ENCODE measurements at regions not wholly inside any gene's neighbourhood (a gene's known extent, or its start where the extent isn't known, plus 50 kb on each side); places are given as distances from the start of the nearest gene placed in this dataset.

DNA sequence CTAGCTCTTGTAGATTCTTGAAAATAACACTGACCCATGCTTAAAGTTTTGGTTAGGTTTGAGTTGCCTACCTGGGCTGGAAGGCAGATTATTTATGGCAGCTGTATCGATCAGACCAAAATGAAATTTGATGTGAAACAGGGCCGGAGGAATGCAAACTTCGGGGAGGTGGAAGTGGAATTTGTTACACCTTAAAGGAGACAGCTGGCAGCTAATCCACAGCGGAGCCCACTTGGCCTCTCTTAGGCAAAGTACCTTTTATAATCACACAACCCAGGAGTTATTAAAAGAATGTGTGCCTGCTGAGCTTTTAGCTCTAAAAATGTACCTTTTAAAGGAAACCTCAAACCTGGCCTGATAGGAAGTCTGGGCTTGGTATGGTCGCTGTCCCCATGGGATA, 250.9 kb upstream of the TPM1 start:
- Mint-ChIP-seq H3K9me3 (ENCODE audit: low read depth) (no peaks in the 10 kb centered on the region), H3K27ac (no peak overlapping the region), H3K36me3 (no peaks in the 10 kb centered on the region), H3K4me3 (no peak overlapping the region), H3K27me3 (no peaks in the 10 kb centered on the region), H3K4me1 (ENCODE audit: low read depth) (no peaks in the 10 kb centered on the region)

DNA sequence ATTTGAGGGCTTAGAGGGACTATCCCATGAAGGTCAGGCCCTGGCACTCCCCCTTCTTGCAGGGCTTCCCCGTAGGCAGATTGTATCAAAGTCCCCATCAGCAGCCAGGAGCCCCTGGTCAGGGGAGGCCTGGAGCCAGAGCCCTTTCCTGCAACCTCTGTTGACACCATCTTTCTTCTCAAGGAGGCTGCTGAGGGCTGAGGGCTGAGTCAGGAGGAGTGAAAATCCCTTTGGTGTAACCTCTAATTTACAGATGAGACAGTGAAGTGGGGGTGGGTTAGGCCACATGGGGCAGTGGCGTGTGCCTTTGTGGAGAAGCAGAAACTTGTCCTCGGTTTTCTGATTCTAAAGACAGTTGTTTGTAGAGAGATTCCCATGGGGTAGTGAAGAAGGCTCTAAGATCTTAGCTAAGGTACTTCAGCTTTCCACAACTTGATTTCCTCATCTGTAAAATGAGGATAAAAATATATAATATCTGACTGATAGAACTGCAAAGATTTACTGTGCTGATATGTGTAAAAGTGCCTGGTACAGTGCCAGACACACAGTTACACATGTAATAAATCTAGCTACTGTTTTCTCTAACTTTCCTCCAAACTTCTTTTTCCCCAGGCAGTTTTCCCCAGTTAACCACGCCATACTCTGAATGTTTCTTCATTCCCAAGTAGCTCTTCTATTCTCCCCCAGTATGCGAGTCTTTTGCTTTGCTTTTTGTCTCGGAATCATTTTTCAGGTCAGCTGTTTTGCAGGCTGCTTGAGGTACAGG, 249.4 kb upstream of the TPM1 start:
- Mint-ChIP-seq H3K4me3 (no peak overlapping the region), H3K36me3 (no peaks in the 10 kb centered on the region), H3K9me3 (ENCODE audit: low read depth) (no peaks in the 10 kb centered on the region), H3K4me1 (ENCODE audit: low read depth) (no peaks in the 10 kb centered on the region), H3K27ac (no peak overlapping the region), H3K27me3 (no peaks in the 10 kb centered on the region)

DNA sequence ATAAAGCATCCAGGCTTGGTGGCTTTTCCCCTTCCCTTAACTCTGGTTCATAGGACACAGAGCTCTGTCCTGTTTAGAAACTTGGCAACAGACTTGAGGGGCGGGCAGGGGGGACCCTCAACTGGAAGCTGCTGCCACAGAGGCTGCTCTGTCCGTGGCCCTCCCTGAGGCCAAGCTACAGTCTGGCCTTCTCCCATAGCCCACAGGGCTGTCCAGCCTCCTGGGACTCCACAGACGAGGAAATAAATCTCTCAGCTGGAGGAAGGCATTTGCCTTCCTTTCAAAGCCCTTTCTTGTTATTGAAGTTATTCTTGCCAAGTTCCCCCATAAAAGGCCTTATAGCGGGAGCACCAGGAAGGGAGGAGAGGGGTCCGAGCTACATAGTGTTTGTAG, 248.8 kb upstream of the TPM1 start:
- Mint-ChIP-seq H3K4me1 (ENCODE audit: low read depth) (no peaks in the 10 kb centered on the region), H3K27ac (no peak overlapping the region), H3K9me3 (ENCODE audit: low read depth) (no peaks in the 10 kb centered on the region), H3K36me3 (no peaks in the 10 kb centered on the region), H3K27me3 (no peaks in the 10 kb centered on the region), H3K4me3 (no peak overlapping the region)

DNA sequence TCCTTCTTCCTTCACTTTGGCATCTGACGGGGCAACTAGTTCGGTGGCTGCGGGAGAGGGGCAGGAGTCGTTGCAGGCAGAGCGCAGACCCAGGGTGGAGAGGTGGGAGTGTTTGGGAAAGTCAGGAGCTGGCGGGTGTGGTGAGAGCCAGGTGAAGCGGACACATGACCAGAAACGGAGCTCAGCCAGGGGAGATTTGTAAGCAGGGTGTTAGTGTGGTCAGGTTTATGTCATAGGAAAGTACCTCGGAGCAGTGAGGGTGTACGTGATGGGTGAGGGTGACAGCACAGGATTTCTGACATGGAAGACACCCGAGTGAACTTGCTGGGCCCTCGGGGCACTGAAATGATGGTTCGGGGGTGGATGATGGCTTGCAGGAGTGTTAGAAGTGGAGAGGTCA, 247.4 kb upstream of the TPM1 start:
- Mint-ChIP-seq H3K4me1 (ENCODE audit: low read depth) (no peaks in the 10 kb centered on the region), H3K27me3 (no peaks in the 10 kb centered on the region), H3K9me3 (ENCODE audit: low read depth) (no peaks in the 10 kb centered on the region), H3K27ac (no peak overlapping the region), H3K36me3 (no peaks in the 10 kb centered on the region), H3K4me3 (no peak overlapping the region)

DNA sequence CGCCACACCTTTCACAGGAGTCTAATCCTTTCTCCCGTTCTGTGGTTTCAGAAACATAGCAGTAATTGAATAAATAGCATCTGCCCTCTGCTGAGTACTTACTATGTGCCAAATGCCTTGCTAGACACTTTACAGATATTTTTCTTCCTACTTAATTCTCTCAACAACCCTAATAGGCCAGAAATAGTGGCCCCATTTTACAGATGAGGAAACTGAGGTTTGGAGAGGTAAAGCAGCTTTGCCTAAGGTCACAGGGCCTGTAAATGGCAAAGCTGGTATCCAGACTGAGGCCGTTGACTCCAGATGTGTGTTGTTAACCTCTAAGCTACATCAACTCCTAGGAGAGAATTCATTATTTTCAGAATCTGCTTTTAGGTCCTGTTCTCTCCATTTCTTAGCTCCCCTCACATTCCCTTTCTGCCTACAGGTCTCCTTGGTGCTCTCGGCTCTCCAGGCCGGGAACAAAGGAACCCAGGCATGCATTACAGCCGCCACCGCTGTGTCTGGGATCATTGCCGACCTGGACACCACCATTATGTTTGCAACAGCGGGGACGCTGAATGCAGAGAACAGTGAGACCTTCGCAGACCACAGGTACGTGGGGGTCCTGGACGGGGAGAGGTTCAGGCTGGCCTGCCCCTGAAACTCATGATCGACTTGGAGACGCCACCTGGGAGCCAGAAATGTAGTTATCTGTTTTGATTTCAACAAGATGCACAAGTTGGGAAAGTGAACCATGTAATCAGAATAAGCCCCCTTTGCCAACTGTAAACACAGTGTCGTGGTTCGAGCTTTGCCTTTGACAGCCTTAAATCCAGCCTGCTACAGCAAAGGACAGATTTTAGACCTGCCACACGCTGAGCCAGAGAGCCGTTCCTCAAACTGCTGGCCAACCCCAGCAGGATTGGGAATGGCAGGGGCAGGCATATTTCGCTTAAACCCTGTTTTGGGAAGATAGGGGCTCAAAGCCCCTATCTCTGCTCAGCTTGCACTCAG, 246.5 kb upstream of the TPM1 start:
- Mint-ChIP-seq H3K4me3 (no peak overlapping the region), H3K4me1 (ENCODE audit: low read depth) (no peaks in the 10 kb centered on the region), H3K27ac (no peak overlapping the region), H3K9me3 (ENCODE audit: low read depth) (no peaks in the 10 kb centered on the region), H3K27me3 (no peaks in the 10 kb centered on the region), H3K36me3 (no peaks in the 10 kb centered on the region)

DNA sequence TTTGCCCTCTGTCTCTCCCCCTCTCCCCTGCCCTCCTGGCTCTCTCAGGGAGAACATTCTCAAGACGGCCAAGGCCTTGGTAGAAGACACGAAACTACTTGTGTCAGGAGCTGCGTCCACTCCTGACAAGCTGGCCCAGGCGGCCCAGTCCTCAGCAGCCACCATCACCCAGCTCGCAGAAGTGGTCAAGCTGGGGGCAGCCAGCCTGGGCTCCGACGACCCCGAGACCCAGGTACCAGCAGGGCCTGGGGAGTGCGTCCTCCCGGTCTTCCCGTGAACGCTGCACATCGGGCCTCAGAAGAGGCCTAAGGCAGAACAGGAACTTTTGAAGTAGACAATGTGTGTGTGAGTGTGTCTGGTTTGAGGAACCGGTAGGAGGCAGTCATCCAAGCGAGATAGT, 245.4 kb upstream of the TPM1 start:
- no peaks in the 10 kb centered on the region for H3K36me3 Mint-ChIP-seq
- no peaks in the 10 kb centered on the region for H3K9me3 Mint-ChIP-seq (ENCODE audit: low read depth)
- H3K4me1 Mint-ChIP-seq (ENCODE audit: low read depth), result no peaks in the 10 kb centered on the region
- no peaks in the 10 kb centered on the region for H3K27me3 Mint-ChIP-seq
- no peak overlapping the region for H3K4me3 Mint-ChIP-seq
- no peak overlapping the region for H3K27ac Mint-ChIP-seq

DNA sequence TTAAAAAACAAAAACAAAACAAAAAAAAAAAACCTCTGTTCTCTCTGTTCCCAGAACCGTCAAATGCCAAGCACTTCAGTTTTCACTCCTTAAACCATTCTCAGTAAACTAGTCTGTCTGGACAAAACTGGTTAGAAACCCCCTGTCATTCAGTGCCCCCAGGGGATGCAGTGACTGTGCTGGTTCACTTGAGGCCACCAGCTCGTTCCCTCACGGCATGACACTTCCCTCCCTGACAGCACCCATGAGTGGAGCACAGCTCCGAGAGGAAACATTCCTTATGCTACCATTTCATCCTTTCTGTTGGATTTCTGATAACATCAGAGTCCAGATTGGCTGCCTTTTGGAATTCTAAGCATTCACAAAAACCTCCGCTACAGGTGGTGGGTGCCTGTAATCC, 244.0 kb upstream of the TPM1 start:
- H3K27ac Mint-ChIP-seq, result no peak overlapping the region
- H3K27me3 Mint-ChIP-seq, result no peaks in the 10 kb centered on the region
- no peaks in the 10 kb centered on the region for H3K9me3 Mint-ChIP-seq (ENCODE audit: low read depth)
- H3K4me1 Mint-ChIP-seq (ENCODE audit: low read depth), result no peaks in the 10 kb centered on the region
- no peak overlapping the region for H3K4me3 Mint-ChIP-seq
- H3K36me3 Mint-ChIP-seq, result no peaks in the 10 kb centered on the region

DNA sequence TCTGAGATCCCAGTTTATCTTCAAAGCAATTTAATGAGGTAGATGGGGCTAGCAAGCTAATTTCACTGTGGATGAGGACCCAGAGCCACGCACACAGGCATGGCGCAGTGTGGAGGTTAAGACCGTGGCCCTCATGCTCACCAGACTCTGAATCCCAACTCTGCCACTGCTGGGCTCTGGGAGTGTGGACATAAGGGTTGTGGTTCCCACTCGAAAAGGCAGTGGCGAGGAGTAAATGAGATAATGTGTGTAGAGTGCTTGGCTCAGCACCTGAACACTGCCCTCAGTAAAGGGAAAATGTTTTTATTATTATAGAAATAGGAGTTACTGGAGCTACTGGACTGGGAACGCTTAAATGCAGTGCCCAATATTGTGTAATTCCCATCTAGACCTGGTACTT, 243.5 kb upstream of the TPM1 start:
- Mint-ChIP-seq H3K36me3 (no peaks in the 10 kb centered on the region), H3K27me3 (no peaks in the 10 kb centered on the region), H3K27ac (no peak overlapping the region), H3K4me3 (no peak overlapping the region), H3K4me1 (ENCODE audit: low read depth) (no peaks in the 10 kb centered on the region), H3K9me3 (ENCODE audit: low read depth) (no peaks in the 10 kb centered on the region)

DNA sequence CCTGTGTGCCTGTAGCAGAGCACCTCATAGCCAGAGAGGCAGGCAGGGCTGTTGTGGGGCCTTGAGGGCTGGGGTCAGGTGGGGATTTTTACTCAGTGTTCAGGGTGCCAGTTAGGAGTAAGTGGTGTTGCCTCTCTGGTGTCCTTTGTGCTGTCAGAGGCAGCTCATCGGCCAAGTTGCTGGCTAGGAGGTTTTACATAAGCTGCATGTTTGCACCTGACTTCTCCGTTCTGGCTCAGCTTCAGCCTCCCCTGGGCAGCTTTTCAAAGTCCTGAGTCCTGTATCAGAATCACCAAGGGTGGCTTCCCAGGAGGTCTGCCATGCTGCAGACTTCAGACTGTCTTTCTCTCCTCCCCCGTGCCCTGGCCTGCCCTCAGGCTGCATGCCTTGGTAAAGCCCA, 242.6 kb upstream of the TPM1 start:
- H3K4me3 Mint-ChIP-seq, result no peak overlapping the region
- no peaks in the 10 kb centered on the region for H3K27me3 Mint-ChIP-seq
- no peak overlapping the region for H3K27ac Mint-ChIP-seq
- no peaks in the 10 kb centered on the region for H3K9me3 Mint-ChIP-seq (ENCODE audit: low read depth)
- no peaks in the 10 kb centered on the region for H3K4me1 Mint-ChIP-seq (ENCODE audit: low read depth)
- H3K36me3 Mint-ChIP-seq, result no peaks in the 10 kb centered on the region

DNA sequence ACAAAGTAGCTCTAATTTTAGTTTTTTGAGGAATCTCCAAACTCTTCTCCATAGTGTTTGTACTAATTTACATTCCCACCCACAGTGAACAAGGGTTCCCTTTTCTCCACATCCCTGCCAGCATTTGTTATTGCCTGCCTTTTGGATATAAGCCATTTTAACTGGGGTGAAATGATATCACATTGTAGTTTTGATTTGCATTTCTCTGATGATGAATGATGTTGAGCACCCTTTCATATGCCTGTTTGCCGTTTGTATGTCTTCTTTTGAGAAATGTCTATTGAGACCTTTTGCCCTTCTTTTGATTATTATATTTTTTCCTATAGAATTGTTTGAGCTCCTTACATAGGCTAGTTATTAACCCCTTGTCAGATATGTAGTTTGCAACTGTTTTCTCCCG, 239.9 kb upstream of the TPM1 start:
- H3K27me3 Mint-ChIP-seq, result no peaks in the 10 kb centered on the region
- H3K27ac Mint-ChIP-seq, result no peak overlapping the region
- H3K4me1 Mint-ChIP-seq (ENCODE audit: low read depth), result no peaks in the 10 kb centered on the region
- no peaks in the 10 kb centered on the region for H3K36me3 Mint-ChIP-seq
- H3K9me3 Mint-ChIP-seq (ENCODE audit: low read depth), result no peaks in the 10 kb centered on the region
- H3K4me3 Mint-ChIP-seq, result no peak overlapping the region

DNA sequence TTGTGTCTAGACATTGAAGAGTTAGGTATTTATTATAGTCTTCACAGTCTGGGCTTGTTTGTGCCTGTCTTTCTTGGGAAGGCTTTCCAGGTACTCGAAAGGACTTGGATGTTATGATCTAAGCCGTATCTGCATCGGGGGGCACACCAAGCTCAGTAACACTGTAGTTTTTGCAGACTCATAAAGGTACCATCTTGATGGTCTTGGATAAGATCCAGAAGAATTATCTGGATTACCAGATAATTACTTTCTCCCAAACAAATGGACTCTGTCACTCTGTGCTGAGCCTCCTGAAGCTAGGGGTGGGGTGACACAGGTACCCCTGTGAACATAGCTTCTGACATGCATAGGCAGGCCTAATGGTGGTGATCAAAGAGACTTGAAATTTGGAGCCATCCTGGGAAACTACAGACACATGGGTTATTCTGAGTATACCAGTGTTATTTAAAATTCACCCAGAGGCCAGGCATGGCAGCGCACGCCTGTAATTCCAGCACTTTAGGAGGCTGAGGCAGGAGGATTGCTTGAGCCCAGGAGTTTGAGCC, 238.6 kb upstream of the TPM1 start:
- Mint-ChIP-seq H3K4me1 (ENCODE audit: low read depth) (no peaks in the 10 kb centered on the region), H3K4me3 (no peak overlapping the region), H3K27me3 (no peaks in the 10 kb centered on the region), H3K27ac (no peak overlapping the region), H3K36me3 (no peaks in the 10 kb centered on the region), H3K9me3 (ENCODE audit: low read depth) (no peaks in the 10 kb centered on the region)

DNA sequence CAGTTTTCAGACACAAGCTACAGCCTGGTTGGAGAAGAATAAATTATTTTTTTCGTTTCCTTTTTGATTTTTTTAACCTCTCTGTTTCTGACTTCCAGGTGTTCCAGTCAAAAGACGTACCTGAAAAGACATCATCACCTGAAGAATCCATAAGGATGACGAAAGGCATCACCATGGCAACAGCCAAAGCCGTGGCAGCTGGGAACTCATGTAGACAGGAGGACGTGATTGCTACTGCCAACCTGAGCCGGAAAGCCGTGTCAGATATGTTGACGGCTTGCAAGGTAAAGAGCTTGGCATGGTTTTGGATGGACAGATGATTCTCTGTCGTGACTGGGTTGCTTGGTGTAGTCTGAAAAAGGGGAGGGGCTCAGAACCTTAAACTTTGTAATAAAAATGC, 237.0 kb upstream of the TPM1 start:
- H3K9me3 Mint-ChIP-seq (ENCODE audit: low read depth), result no peaks in the 10 kb centered on the region
- no peaks in the 10 kb centered on the region for H3K4me1 Mint-ChIP-seq (ENCODE audit: low read depth)
- no peaks in the 10 kb centered on the region for H3K27me3 Mint-ChIP-seq
- H3K36me3 Mint-ChIP-seq, result no peaks in the 10 kb centered on the region
- no peak overlapping the region for H3K27ac Mint-ChIP-seq
- H3K4me3 Mint-ChIP-seq, result no peak overlapping the region

DNA sequence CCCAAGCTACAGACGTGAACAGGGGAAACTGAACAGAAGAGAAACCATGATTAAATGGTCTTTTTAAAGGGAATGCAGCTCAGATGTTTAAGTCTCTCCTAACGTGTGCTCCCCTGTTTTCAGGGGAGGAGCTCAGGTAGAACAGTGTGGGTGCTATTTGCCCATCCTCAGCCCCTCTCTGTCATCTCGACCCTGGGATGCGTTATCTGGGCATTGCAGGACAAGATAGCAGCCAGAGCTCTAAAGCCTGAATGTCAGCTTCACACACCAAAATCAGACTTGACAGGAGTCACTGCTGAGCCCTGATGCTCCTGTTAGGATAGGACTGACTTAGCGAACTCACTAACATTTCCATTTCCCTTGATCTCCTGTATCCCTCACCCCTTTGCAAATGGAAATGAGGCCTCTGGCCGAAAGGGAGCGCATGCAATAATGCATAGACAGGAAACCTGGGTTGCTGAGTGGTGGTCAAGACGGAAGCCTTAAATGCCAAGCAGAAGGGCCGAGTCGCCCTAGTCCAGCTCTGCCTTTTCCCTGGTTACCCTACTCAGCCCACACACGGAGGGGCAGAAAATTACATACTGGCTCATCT, 234.9 kb upstream of the TPM1 start:
- Mint-ChIP-seq H3K9me3 (ENCODE audit: low read depth) (no peaks in the 10 kb centered on the region), H3K4me3 (no peak overlapping the region), H3K27ac (no peak overlapping the region), H3K36me3 (no peaks in the 10 kb centered on the region), H3K27me3 (no peaks in the 10 kb centered on the region), H3K4me1 (ENCODE audit: low read depth) (no peaks in the 10 kb centered on the region)

DNA sequence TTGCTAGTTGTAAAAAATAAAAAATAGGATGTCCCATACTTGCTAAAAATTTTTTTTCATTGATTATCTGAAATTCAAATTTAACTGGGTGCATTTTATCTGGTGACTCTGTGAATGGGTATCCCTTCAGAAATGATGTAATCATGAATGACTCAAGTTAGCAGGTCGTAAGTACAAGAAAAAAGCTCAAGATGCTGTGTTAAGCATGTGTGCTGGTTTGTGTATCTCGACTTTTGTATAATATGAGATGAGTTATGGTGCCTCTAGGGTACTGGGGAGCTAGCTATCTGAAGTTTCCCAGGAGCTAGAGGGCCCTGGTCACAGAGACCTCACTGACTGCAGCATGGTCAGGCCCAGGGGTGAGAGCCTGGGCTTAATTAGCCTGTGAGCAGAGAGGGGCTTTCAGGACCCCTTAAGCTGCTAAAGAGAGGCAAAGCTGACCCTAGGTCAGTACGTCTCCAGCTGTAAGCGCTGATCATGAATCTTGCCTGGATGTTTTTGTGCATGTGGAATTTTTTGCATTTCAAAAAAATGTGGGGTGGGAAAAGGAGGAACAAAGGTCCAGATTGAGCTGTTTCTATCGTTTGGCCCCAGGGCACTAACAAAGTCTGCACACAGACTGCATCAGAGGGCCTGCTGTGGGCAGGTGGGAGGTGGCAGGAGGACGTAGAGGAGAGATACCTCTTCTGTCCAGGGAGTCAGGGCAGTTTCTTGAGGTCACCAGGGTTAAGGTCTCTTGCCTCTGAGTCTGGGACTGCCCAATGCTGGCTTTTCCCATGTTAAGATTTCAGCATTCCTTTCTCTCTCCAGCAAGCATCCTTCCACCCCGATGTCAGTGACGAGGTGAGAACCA, 233.2 kb upstream of the TPM1 start:
- H3K27ac Mint-ChIP-seq, result no peak overlapping the region
- H3K9me3 Mint-ChIP-seq (ENCODE audit: low read depth), result no peaks in the 10 kb centered on the region
- H3K4me3 Mint-ChIP-seq, result no peak overlapping the region
- no peaks in the 10 kb centered on the region for H3K27me3 Mint-ChIP-seq
- no peaks in the 10 kb centered on the region for H3K36me3 Mint-ChIP-seq
- no peaks in the 10 kb centered on the region for H3K4me1 Mint-ChIP-seq (ENCODE audit: low read depth)

All from activated naive CD8-positive, alpha-beta T cell (primary cell).